ENCODE measurements at regions not wholly inside any gene's neighbourhood (a gene's known extent, or its start where the extent isn't known, plus 50 kb on each side); places are given as distances from the start of the nearest gene placed in this dataset.

- Histone ChIP-seq H4K20me1 (ENCODE audit: low read length) (no peaks in the 10 kb centered on the region), H3K79me2 (ENCODE audit: low read length) (no peaks in the 10 kb centered on the region), H3K4me3 (ENCODE audit: low read length) (no peak overlapping the region), H3F3A (ENCODE audit: low read length, unreplicated experiment) (no peaks in the 10 kb centered on the region), H3K9ac (ENCODE audit: low read length) (no peak overlapping the region), H3K4me2 (ENCODE audit: low read length) (no peak overlapping the region), H3K9me3 (ENCODE audit: low read length) (no peaks in the 10 kb centered on the region), H3K27me3 (ENCODE audit: low read length) (no peaks in the 10 kb centered on the region), H3K36me3 (ENCODE audit: low read depth, low read length) (no peaks in the 10 kb centered on the region), H3K27ac (ENCODE audit: low read length) (no peak overlapping the region), H3K4me1 (ENCODE audit: insufficient read depth, low read length) (0 out of 2 replicates have a peak, but pooled peaks cover 4% of the 10 kb centered on the region), H2AFZ (ENCODE audit: low read length) (no peak overlapping the region), H3K9me2 (replicated peaks; ENCODE audit: low read length) (no peaks in the 10 kb centered on the region)
- no TSS peak for BruUV-seq (replicated peaks)
- ChIA-PET CTCF (no interaction called here), POLR2A (ENCODE audit: unreplicated experiment) (no interaction called here)
- TF ChIP-seq EZH2phosphoT487 (IDR thresholded peaks at IDR 0.05; ENCODE audit: borderline replicate concordance, low read length) (no peak), EZH2 (IDR thresholded peaks at IDR 0.05; ENCODE audit: low read length, unreplicated experiment) (no peak)
- DNase-seq (no peak), ATAC-seq (no peak)
- intact Hi-C loops (cut with micrococcal nuclease) = no loop called here
Observed at GRCh38 chr13:44660050-44660449, 83.9 kb upstream of the TSC22D1 start.

- no peak for ATAC-seq
- intact Hi-C loops (cut with micrococcal nuclease) = no loop called here
- Histone ChIP-seq H3F3A (ENCODE audit: low read length, unreplicated experiment) (no peaks in the 10 kb centered on the region), H2AFZ (ENCODE audit: low read length) (no peak overlapping the region), H3K9me3 (ENCODE audit: low read length) (no peaks in the 10 kb centered on the region), H3K9me2 (replicated peaks; ENCODE audit: low read length) (no peaks in the 10 kb centered on the region), H3K79me2 (ENCODE audit: low read length) (no peaks in the 10 kb centered on the region), H3K9ac (ENCODE audit: low read length) (no peak overlapping the region), H3K4me2 (ENCODE audit: low read length) (no peak overlapping the region), H3K27me3 (ENCODE audit: low read length) (no peaks in the 10 kb centered on the region), H4K20me1 (ENCODE audit: low read length) (no peaks in the 10 kb centered on the region), H3K27ac (ENCODE audit: low read length) (no peak overlapping the region), H3K4me3 (ENCODE audit: low read length) (no peak overlapping the region), H3K36me3 (ENCODE audit: low read depth, low read length) (no peaks in the 10 kb centered on the region), H3K4me1 (ENCODE audit: insufficient read depth, low read length) (0 out of 2 replicates have a peak, but pooled peaks cover 4% of the 10 kb centered on the region)
- TF ChIP-seq CTCF (conservative IDR thresholded peaks at IDR 0.05; ENCODE audit: low read depth, low read length) = no peak
- TF ChIP-seq EZH2 (IDR thresholded peaks at IDR 0.05; ENCODE audit: low read length, unreplicated experiment) = no peak
- TF ChIP-seq EZH2phosphoT487 (IDR thresholded peaks at IDR 0.05; ENCODE audit: borderline replicate concordance, low read length) = no peak
- no peak for DNase-seq
- no TSS peak for BruUV-seq (replicated peaks)
- POLR2A ChIA-PET (ENCODE audit: unreplicated experiment) = no interaction called here
- CTCF ChIA-PET = no interaction called here
Observed at GRCh38 chr13:44652962-44653660, 77.0 kb upstream of the TSC22D1 start.

DNA sequence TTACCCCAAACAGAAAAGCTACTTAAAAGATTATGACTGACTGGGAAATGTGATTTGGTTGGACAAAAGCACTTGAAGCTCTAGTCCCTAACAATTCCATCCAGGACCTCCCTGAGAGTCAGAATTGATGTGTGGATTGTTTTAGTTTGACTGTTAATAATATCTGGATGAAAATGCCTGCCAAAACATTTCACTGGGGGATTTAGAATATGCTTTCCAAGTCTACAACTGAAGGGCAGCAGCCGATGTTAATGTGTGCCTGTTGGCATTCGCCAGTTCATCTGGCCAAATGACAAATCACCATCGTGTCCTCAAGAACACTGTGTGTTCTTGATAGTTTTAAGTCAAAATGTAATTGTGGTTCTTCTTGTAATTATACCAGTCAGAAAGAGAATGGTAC is 76.0 kb upstream of the TSC22D1 start:
- no TSS peak for BruUV-seq (replicated peaks)
- no peaks in the 10 kb centered on the region for H3F3A ChIP-seq (ENCODE audit: low read length, unreplicated experiment)
- CTCF ChIA-PET = no interaction called here

More for the DNA sequence above, 76.0 kb upstream of the TSC22D1 start:
- Histone ChIP-seq H3K9me3 (ENCODE audit: low read length) (no peaks in the 10 kb centered on the region), H3K9ac (ENCODE audit: low read length) (no peak overlapping the region), H3K27ac (ENCODE audit: low read length) (no peak overlapping the region), H3K4me3 (ENCODE audit: low read length) (no peak overlapping the region), H2AFZ (ENCODE audit: low read length) (no peak overlapping the region), H3K4me1 (ENCODE audit: insufficient read depth, low read length) (0 out of 2 replicates have a peak, but pooled peaks cover 4% of the 10 kb centered on the region), H4K20me1 (ENCODE audit: low read length) (no peaks in the 10 kb centered on the region), H3K9me2 (replicated peaks; ENCODE audit: low read length) (no peaks in the 10 kb centered on the region), H3K27me3 (ENCODE audit: low read length) (no peaks in the 10 kb centered on the region), H3K4me2 (ENCODE audit: low read length) (no peak overlapping the region), H3K79me2 (ENCODE audit: low read length) (no peaks in the 10 kb centered on the region), H3K36me3 (ENCODE audit: low read depth, low read length) (no peaks in the 10 kb centered on the region)
- POLR2A ChIA-PET (ENCODE audit: unreplicated experiment) = no interaction called here
- intact Hi-C loops (cut with micrococcal nuclease) = no loop called here
- TF ChIP-seq EZH2phosphoT487 (IDR thresholded peaks at IDR 0.05; ENCODE audit: borderline replicate concordance, low read length) (no peak), EZH2 (IDR thresholded peaks at IDR 0.05; ENCODE audit: low read length, unreplicated experiment) (no peak), CTCF (conservative IDR thresholded peaks at IDR 0.05; ENCODE audit: low read depth, low read length) (no peak)
- no peak for DNase-seq
- no peak for ATAC-seq

All from PC-3 (cell line).